Skeletal muscle satellite cell (primary cell): ENCODE measurements at regions not wholly inside any gene's neighbourhood (a gene's known extent, or its start where the extent isn't known, plus 50 kb on each side); places are given as distances from the start of the nearest gene placed in this dataset.

ENCODE experiments used
- H3K27me3 ChIP-seq: 2 replicates; pipeline ENCODE4 v1.7.0; 2013; ENCODE audit warnings: low read length; ENCODE audit not compliant: control insufficient read depth, insufficient read depth
- H3K36me3 ChIP-seq: 2 replicates; pipeline ENCODE4 v1.7.0; 2013; ENCODE audit warnings: mild to moderate bottlenecking, control low read depth, low read length; ENCODE audit not compliant: insufficient read depth
- H3K4me1 ChIP-seq: 2 replicates; pipeline ENCODE4 v1.7.0; 2013; ENCODE audit warnings: low read length; ENCODE audit not compliant: control insufficient read depth, insufficient read depth
- H3K4me2 ChIP-seq: 2 replicates; pipeline ENCODE4 v1.7.0; 2013; ENCODE audit warnings: mild to moderate bottlenecking, low read length
- H3K4me3 ChIP-seq: 2 replicates; pipeline ENCODE4 v1.7.0; 2013; ENCODE audit warnings: low read length
- H3K9ac ChIP-seq: 2 replicates; pipeline ENCODE4 v1.7.0; 2013; ENCODE audit warnings: mild to moderate bottlenecking, low read depth, low read length, moderate library complexity
- H3K9me3 ChIP-seq: replicated peaks from 2 replicates; pipeline ENCODE4 v1.7.0; 2013; ENCODE audit warnings: mild to moderate bottlenecking, control low read depth, low read length

- Histone ChIP-seq H3K27me3 (no peaks in the 10 kb centered on the region), H3K9ac (no peak overlapping the region), H3K4me2 (no peak overlapping the region), H3K36me3 (no peaks in the 10 kb centered on the region), H3K4me3 (no peak overlapping the region), H3K4me1 (no peaks in the 10 kb centered on the region), H3K9me3 (no peaks in the 10 kb centered on the region)
Observed at GRCh38 chr17:15886804-15887203, 58.1 kb upstream of the ADORA2B start.

- Histone ChIP-seq H3K27me3 (no peaks in the 10 kb centered on the region), H3K4me2 (no peak overlapping the region), H3K4me1 (no peaks in the 10 kb centered on the region), H3K9me3 (no peaks in the 10 kb centered on the region), H3K9ac (no peak overlapping the region), H3K36me3 (no peaks in the 10 kb centered on the region), H3K4me3 (no peak overlapping the region)
Observed at GRCh38 chr17:15888436-15888835, 56.5 kb upstream of the ADORA2B start.

GRCh38 chr17:15890279-15890892, 54.5 kb upstream of the ADORA2B start:
- no peak overlapping the region for H3K4me3 ChIP-seq
- H3K27me3 ChIP-seq = no peaks in the 10 kb centered on the region
- H3K4me1 ChIP-seq = no peaks in the 10 kb centered on the region
- no peaks in the 10 kb centered on the region for H3K36me3 ChIP-seq
- no peak overlapping the region for H3K4me2 ChIP-seq
- H3K9me3 ChIP-seq = no peaks in the 10 kb centered on the region
- no peak overlapping the region for H3K9ac ChIP-seq

- H3K36me3 ChIP-seq = no peaks in the 10 kb centered on the region
- no peaks in the 10 kb centered on the region for H3K9me3 ChIP-seq
- H3K4me1 ChIP-seq = no peaks in the 10 kb centered on the region
- no peak overlapping the region for H3K4me3 ChIP-seq
- H3K27me3 ChIP-seq = no peaks in the 10 kb centered on the region
- H3K9ac ChIP-seq = no peak overlapping the region
- no peak overlapping the region for H3K4me2 ChIP-seq
Observed at GRCh38 chr17:15891318-15891717, 53.6 kb upstream of the ADORA2B start.

GRCh38 chr17:15892244-15892643, 52.7 kb upstream of the ADORA2B start:
- Histone ChIP-seq H3K4me3 (no peak overlapping the region), H3K27me3 (peaks cover 4% of the 10 kb centered on the region), H3K9ac (no peak overlapping the region), H3K4me2 (no peak overlapping the region), H3K36me3 (no peaks in the 10 kb centered on the region), H3K9me3 (no peaks in the 10 kb centered on the region), H3K4me1 (no peaks in the 10 kb centered on the region)

- H3K4me1 ChIP-seq = no peaks in the 10 kb centered on the region
- H3K4me3 ChIP-seq = no peak overlapping the region
- H3K4me2 ChIP-seq = no peak overlapping the region
- H3K9ac ChIP-seq = no peak overlapping the region
- no peaks in the 10 kb centered on the region for H3K9me3 ChIP-seq
- no peaks in the 10 kb centered on the region for H3K36me3 ChIP-seq
- H3K27me3 ChIP-seq = peaks cover 4% of the 10 kb centered on the region
Observed at GRCh38 chr17:15892731-15893657, 51.9 kb upstream of the ADORA2B start.

- Histone ChIP-seq H3K9me3 (no peaks in the 10 kb centered on the region), H3K27me3 (peaks cover 4% of the 10 kb centered on the region), H3K4me3 (no peak overlapping the region), H3K4me1 (no peaks in the 10 kb centered on the region), H3K36me3 (no peaks in the 10 kb centered on the region), H3K9ac (no peak overlapping the region), H3K4me2 (no peak overlapping the region)
Observed at GRCh38 chr17:15893658-15894024, 51.3 kb upstream of the ADORA2B start.

GRCh38 chr17:15894258-15894657, 50.7 kb upstream of the ADORA2B start:
- H3K27me3 ChIP-seq = peaks cover 4% of the 10 kb centered on the region
- no peak overlapping the region for H3K4me2 ChIP-seq
- H3K9ac ChIP-seq = no peak overlapping the region
- H3K9me3 ChIP-seq = no peaks in the 10 kb centered on the region
- H3K4me3 ChIP-seq = no peak overlapping the region
- H3K4me1 ChIP-seq = no peaks in the 10 kb centered on the region
- no peaks in the 10 kb centered on the region for H3K36me3 ChIP-seq

GRCh38 chr17:15894913-15895658, 49.8 kb upstream of the ADORA2B start:
- no peaks in the 10 kb centered on the region for H3K36me3 ChIP-seq
- H3K27me3 ChIP-seq = peaks cover 4% of the 10 kb centered on the region
- H3K9me3 ChIP-seq = no peaks in the 10 kb centered on the region
- H3K4me2 ChIP-seq = no peak overlapping the region
- no peak overlapping the region for H3K9ac ChIP-seq
- no peaks in the 10 kb centered on the region for H3K4me1 ChIP-seq
- H3K4me3 ChIP-seq = no peak overlapping the region
